ENCODE measurements at regions not wholly inside any gene's neighbourhood (a gene's known extent, or its start where the extent isn't known, plus 50 kb on each side); places are given as distances from the start of the nearest gene placed in this dataset.

GRCh38 chr1:195394567-195394966 lies 1213.7 kb downstream of the KCNT2 start:
- ATAC-seq (ENCODE audit: insufficient read depth, low FRiP score) (no peak), DNase-seq (no peak)
- H3K4me1 ChIP-seq (ENCODE audit: control insufficient read depth in 5 of 5, insufficient read depth in 5 of 5, low read length in 5 of 5), result no peaks in the 10 kb centered on the region
- H3K27me3 ChIP-seq (ENCODE audit: control insufficient read depth in 3 of 3, insufficient read depth in 3 of 3, low read length in 2 of 3), result no peaks in the 10 kb centered on the region
- H3K9ac ChIP-seq (ENCODE audit: insufficient read depth in 1 of 2, low read length in 2 of 2), result no peak overlapping the region
- no peaks in the 10 kb centered on the region for H3K9me3 ChIP-seq (ENCODE audit: control insufficient read depth in 4 of 4, insufficient read depth in 3 of 4, low read length in 3 of 4)
- WGBS, 2 donors, result 61 to 79% methylated on average over 1 of the region's 1 CpG
- no peak for TF ChIP-seq CTCF (IDR thresholded peaks at IDR 0.05; ENCODE audit: control extremely low read depth, extremely low read depth)
- H3K4me3 ChIP-seq, result no peak overlapping the region
- H3K36me3 ChIP-seq (ENCODE audit: control insufficient read depth in 4 of 4, insufficient read depth in 4 of 4, low read length in 4 of 4), result no peaks in the 10 kb centered on the region
- no peak overlapping the region for H3K27ac ChIP-seq (ENCODE audit: low read depth in 1 of 2, low read length in 1 of 2)

GRCh38 chr1:195376190-195376589 lies 1232.0 kb downstream of the KCNT2 start:
- no peaks in the 10 kb centered on the region for H3K36me3 ChIP-seq (ENCODE audit: control insufficient read depth in 4 of 4, insufficient read depth in 4 of 4, low read length in 4 of 4)
- H3K27me3 ChIP-seq (ENCODE audit: control insufficient read depth in 3 of 3, insufficient read depth in 3 of 3, low read length in 2 of 3), result no peaks in the 10 kb centered on the region
- DNase-seq (no peak), ATAC-seq (ENCODE audit: insufficient read depth, low FRiP score) (no peak)
- H3K4me1 ChIP-seq (ENCODE audit: control insufficient read depth in 5 of 5, insufficient read depth in 5 of 5, low read length in 5 of 5), result no peaks in the 10 kb centered on the region
- no peak overlapping the region for H3K9ac ChIP-seq (ENCODE audit: insufficient read depth in 1 of 2, low read length in 2 of 2)
- H3K27ac ChIP-seq (ENCODE audit: low read depth in 1 of 2, low read length in 1 of 2), result no peak overlapping the region
- no peak overlapping the region for H3K4me3 ChIP-seq
- no peak for TF ChIP-seq CTCF (IDR thresholded peaks at IDR 0.05; ENCODE audit: control extremely low read depth, extremely low read depth)
- no peaks in the 10 kb centered on the region for H3K9me3 ChIP-seq (ENCODE audit: control insufficient read depth in 4 of 4, insufficient read depth in 3 of 4, low read length in 3 of 4)

GRCh38 chr1:195373856-195374255 lies 1234.4 kb downstream of the KCNT2 start:
- no peak for TF ChIP-seq CTCF (IDR thresholded peaks at IDR 0.05; ENCODE audit: control extremely low read depth, extremely low read depth)
- H3K27me3 ChIP-seq (ENCODE audit: control insufficient read depth in 3 of 3, insufficient read depth in 3 of 3, low read length in 2 of 3), result no peaks in the 10 kb centered on the region
- no peak for ATAC-seq (ENCODE audit: insufficient read depth, low FRiP score)
- peak in 2 of 3 donors; percentile 39 to 51 for DNase-seq
- whole genome bisulfite sequencing, 2 donors, result 69 to 77% methylated on average over 3 of the region's 3 CpGs
- no peaks in the 10 kb centered on the region for H3K9me3 ChIP-seq (ENCODE audit: control insufficient read depth in 4 of 4, insufficient read depth in 3 of 4, low read length in 3 of 4)
- no peak overlapping the region for H3K27ac ChIP-seq (ENCODE audit: low read depth in 1 of 2, low read length in 1 of 2)
- no peak overlapping the region for H3K4me3 ChIP-seq
- no peaks in the 10 kb centered on the region for H3K4me1 ChIP-seq (ENCODE audit: control insufficient read depth in 5 of 5, insufficient read depth in 5 of 5, low read length in 5 of 5)
- no peaks in the 10 kb centered on the region for H3K36me3 ChIP-seq (ENCODE audit: control insufficient read depth in 4 of 4, insufficient read depth in 4 of 4, low read length in 4 of 4)
- no peak overlapping the region for H3K9ac ChIP-seq (ENCODE audit: insufficient read depth in 1 of 2, low read length in 2 of 2)

GRCh38 chr1:195345149-195345548 lies 1263.1 kb downstream of the KCNT2 start:
- no peak overlapping the region for H3K4me3 ChIP-seq
- no peaks in the 10 kb centered on the region for H3K36me3 ChIP-seq (ENCODE audit: control insufficient read depth in 4 of 4, insufficient read depth in 4 of 4, low read length in 4 of 4)
- TF ChIP-seq CTCF (IDR thresholded peaks at IDR 0.05; ENCODE audit: control extremely low read depth, extremely low read depth), result no peak
- no peak for DNase-seq
- no peak overlapping the region for H3K9ac ChIP-seq (ENCODE audit: insufficient read depth in 1 of 2, low read length in 2 of 2)
- no peaks in the 10 kb centered on the region for H3K4me1 ChIP-seq (ENCODE audit: control insufficient read depth in 5 of 5, insufficient read depth in 5 of 5, low read length in 5 of 5)
- ATAC-seq (ENCODE audit: insufficient read depth, low FRiP score), result no peak
- H3K27ac ChIP-seq (ENCODE audit: low read depth in 1 of 2, low read length in 1 of 2), result no peak overlapping the region
- 68 to 70% methylated on average over 8 of the region's 8 CpGs for WGBS, 2 donors
- H3K9me3 ChIP-seq (ENCODE audit: control insufficient read depth in 4 of 4, insufficient read depth in 3 of 4, low read length in 3 of 4), result no peaks in the 10 kb centered on the region
- H3K27me3 ChIP-seq (ENCODE audit: control insufficient read depth in 3 of 3, insufficient read depth in 3 of 3, low read length in 2 of 3), result no peaks in the 10 kb centered on the region

Data from lung (tissue), 11 donors.